SK-N-SH treated with all-trans-retinoic acid at 6 μM for 48 hours (cell line): ENCODE measurements at regions not wholly inside any gene's neighbourhood (a gene's known extent, or its start where the extent isn't known, plus 50 kb on each side); places are given as distances from the start of the nearest gene placed in this dataset.
A peak's percentile ranks its signal among the peaks of the same experiment; 100 is the strongest.

Experiments
- ATAC-seq: fragments of 200-7000 bp; cut with Tn5 transposase; 3 replicates; pipeline ENCODE4 v1.9.1; 2020; ENCODE audit warnings: mild to moderate bottlenecking, moderate library complexity
- BACH2 ChIP-seq: fragments of 250-450 bp; sonication (Bioruptor Pico); IDR thresholded peaks from 2 replicates; pipeline ENCODE4 v1.9.0; 2021; ENCODE audit warnings: mild to moderate bottlenecking, borderline replicate concordance
- CREB5 ChIP-seq: fragments of 250-450 bp; sonication (Bioruptor Pico); IDR thresholded peaks from 2 replicates; pipeline ENCODE4 v1.5.1; 2020; ENCODE audit warnings: low read depth, mild to moderate bottlenecking, moderate library complexity
- CSDC2 ChIP-seq: fragments of 250-450 bp; sonication (Bioruptor Pico); IDR thresholded peaks from 2 replicates; pipeline ENCODE4 v1.5.0; 2020; ENCODE audit warnings: mild to moderate bottlenecking, moderate library complexity
- CSRNP3 ChIP-seq: fragments of 250-450 bp; sonication (Bioruptor Pico); IDR thresholded peaks from 2 replicates; pipeline ENCODE4 v1.5.1; 2021; ENCODE audit warnings: mild to moderate bottlenecking, moderate library complexity
- ESRRG ChIP-seq: fragments of 250-450 bp; sonication (Bioruptor Pico); IDR thresholded peaks from 2 replicates; pipeline ENCODE4 v1.6.1; 2021; ENCODE audit warnings: mild to moderate bottlenecking
- GLIS3 ChIP-seq: fragments of 250-450 bp; sonication (Bioruptor Pico); IDR thresholded peaks from 2 replicates; pipeline ENCODE4 v1.5.0; 2020; ENCODE audit warnings: mild to moderate bottlenecking, moderate library complexity
- ISL1 ChIP-seq: fragments of 250-450 bp; sonication (Bioruptor Pico); IDR thresholded peaks from 2 replicates; pipeline ENCODE4 v2.1.2; 2022; ENCODE audit warnings: mild to moderate bottlenecking, moderate library complexity
- OSR1 ChIP-seq: fragments of 250-450 bp; sonication (Bioruptor Pico); IDR thresholded peaks from 2 replicates; pipeline ENCODE4 v1.8.0; 2022; ENCODE audit warnings: moderate library complexity, mild to moderate bottlenecking, inconsistent platforms
- PATZ1 ChIP-seq: fragments of 250-450 bp; sonication (Bioruptor Pico); IDR thresholded peaks from 2 replicates; pipeline ENCODE4 v1.8.0; 2020; ENCODE audit warnings: mild to moderate bottlenecking, moderate library complexity, borderline replicate concordance
- PPARA ChIP-seq: fragments of 250-450 bp; sonication (Bioruptor Pico); IDR thresholded peaks from 2 replicates; pipeline ENCODE4 v1.5.0; 2020; ENCODE audit warnings: mild to moderate bottlenecking, borderline replicate concordance
- RARB ChIP-seq: fragments of 250-450 bp; sonication (Bioruptor Pico); IDR thresholded peaks from 2 replicates; pipeline ENCODE4 v1.8.0; 2021; ENCODE audit warnings: mild to moderate bottlenecking, moderate library complexity
- SNAI2 ChIP-seq: fragments of 250-450 bp; sonication (Bioruptor Pico); IDR thresholded peaks from 2 replicates; pipeline ENCODE4 v1.5.0; 2020; ENCODE audit warnings: mild to moderate bottlenecking, moderate library complexity
- TCF4 ChIP-seq: fragments of 250-450 bp; sonication (Bioruptor Pico); IDR thresholded peaks from 2 replicates; pipeline ENCODE4 v1.8.0; 2021; ENCODE audit warnings: mild to moderate bottlenecking, moderate library complexity, borderline replicate concordance
- TOX ChIP-seq: fragments of 250-450 bp; sonication (Bioruptor Pico); IDR thresholded peaks from 2 replicates; pipeline ENCODE4 v1.8.0; 2021; ENCODE audit warnings: mild to moderate bottlenecking, moderate library complexity, borderline replicate concordance
- TSHZ2 ChIP-seq: fragments of 250-450 bp; sonication (Bioruptor Pico); IDR thresholded peaks from 2 replicates; pipeline ENCODE4 v1.5.0; 2020; ENCODE audit warnings: mild to moderate bottlenecking, moderate library complexity
- ZC3H10 ChIP-seq: fragments of 250-450 bp; sonication (Bioruptor Pico); IDR thresholded peaks from 2 replicates; pipeline ENCODE4 v1.5.1; 2021; ENCODE audit warnings: mild to moderate bottlenecking, moderate library complexity
- ZFP3 ChIP-seq: fragments of 250-450 bp; sonication (Bioruptor Pico); IDR thresholded peaks from 2 replicates; pipeline ENCODE4 v1.5.0; 2020; ENCODE audit warnings: mild to moderate bottlenecking, moderate library complexity
- ZFP30 ChIP-seq: fragments of 450-650 bp; formaldehyde crosslinking; IDR thresholded peaks from 2 replicates; pipeline ENCODE4 v1.5.0; 2022; ENCODE audit warnings: mild to moderate bottlenecking, moderate library complexity
- ZNF70 ChIP-seq: fragments of 450-650 bp; formaldehyde crosslinking; IDR thresholded peaks from 2 replicates; pipeline ENCODE4 v1.5.0; 2020; ENCODE audit warnings: mild to moderate bottlenecking, moderate library complexity
- ZNF8 ChIP-seq: fragments of 450-650 bp; formaldehyde crosslinking; IDR thresholded peaks from 2 replicates; pipeline ENCODE4 v1.5.0; 2020; ENCODE audit warnings: mild to moderate bottlenecking, moderate library complexity

- TF ChIP-seq TSHZ2 (CRISPR knock-in tag) (no peak), ZFP3 (CRISPR knock-in tag) (no peak)
These were observed 232.2 kb upstream of the CTBP2 start (continued) for GRCh38 chr10:125392609-125393008.

- no peak for ATAC-seq
- TF ChIP-seq PPARA (CRISPR knock-in tag) = no peak
- TF ChIP-seq TOX (CRISPR knock-in tag) = no peak
- TF ChIP-seq ZC3H10 (CRISPR knock-in tag) = no peak
- no peak for TF ChIP-seq BACH2
- no peak for TF ChIP-seq ZNF70 (CRISPR knock-in tag)
- no peak for TF ChIP-seq OSR1 (CRISPR knock-in tag)
- no peak for TF ChIP-seq GLIS3 (CRISPR knock-in tag)
- TF ChIP-seq RARB (CRISPR knock-in tag) = no peak
- no peak for TF ChIP-seq CSDC2 (CRISPR knock-in tag)
- no peak for TF ChIP-seq TSHZ2 (CRISPR knock-in tag)
- no peak for TF ChIP-seq ZFP3 (CRISPR knock-in tag)
- TF ChIP-seq ZFP30 (CRISPR knock-in tag) = no peak
- TF ChIP-seq PATZ1 (CRISPR knock-in tag) = no peak
- TF ChIP-seq SNAI2 (CRISPR knock-in tag) = no peak
- no peak for TF ChIP-seq CREB5
- TF ChIP-seq ESRRG = no peak
These were observed 231.8 kb upstream of the CTBP2 start for GRCh38 chr10:125392154-125392553.

GRCh38 chr10:125389648-125390047 lies 229.3 kb upstream of the CTBP2 start:
- ATAC-seq = no peak
- TF ChIP-seq ZFP30 (CRISPR knock-in tag) (0 out of 2 replicates have a peak, but pooled peaks have one; percentile 0), ZNF8 (CRISPR knock-in tag) (no peak), CREB5 (no peak), ISL1 (no peak), TCF4 (no peak), BACH2 (no peak), CSRNP3 (CRISPR knock-in tag) (no peak)
